Activated CD8-positive, alpha-beta memory T cell treated with anti-CD3 and anti-CD28 coated beads, Interleukin-2, amount 50 U/mL, for 48 hours (primary cell): ENCODE measurements at regions not wholly inside any gene's neighbourhood (a gene's known extent, or its start where the extent isn't known, plus 50 kb on each side); places are given as distances from the start of the nearest gene placed in this dataset.

ENCODE experiments used
- DNase-seq: peaks from one replicate; pipeline ENCODE4 v3.0.0-alpha.2; 2020

GRCh38 chr18:56066524-56067213 is 478.7 kb upstream of the TCF4 start:
- DNase-seq = no peak

GRCh38 chr18:56065086-56065485 is 477.1 kb upstream of the TCF4 start:
- DNase-seq = no peak

GRCh38 chr18:56062931-56063330 is 474.9 kb upstream of the TCF4 start:
- DNase-seq = no peak

GRCh38 chr18:56060967-56061541 is 473.1 kb upstream of the TCF4 start:
- no peak for DNase-seq

- DNase-seq = no peak
Observed at GRCh38 chr18:56052202-56052601, 464.2 kb upstream of the TCF4 start.

GRCh38 chr18:56044239-56044638 is 456.2 kb upstream of the TCF4 start:
- no peak for DNase-seq

GRCh38 chr18:56043641-56044061 is 455.7 kb upstream of the TCF4 start:
- no peak for DNase-seq

- no peak for DNase-seq
Observed at GRCh38 chr18:56042915-56043536, 455.0 kb upstream of the TCF4 start.

- DNase-seq = no peak
Observed at GRCh38 chr18:56038171-56039030, 450.4 kb upstream of the TCF4 start.

GRCh38 chr18:56036741-56037140 is 448.7 kb upstream of the TCF4 start:
- DNase-seq = no peak

GRCh38 chr18:56035546-56035945 is 447.6 kb upstream of the TCF4 start:
- DNase-seq = no peak

GRCh38 chr18:56034949-56035348 is 447.0 kb upstream of the TCF4 start:
- no peak for DNase-seq

GRCh38 chr18:56030060-56030459 is 442.1 kb upstream of the TCF4 start:
- no peak for DNase-seq

- DNase-seq = no peak
Observed at GRCh38 chr18:56028514-56028913, 440.5 kb upstream of the TCF4 start.

- no peak for DNase-seq
Observed at GRCh38 chr18:56026509-56026908, 438.5 kb upstream of the TCF4 start.

GRCh38 chr18:56021809-56022195 is 433.8 kb upstream of the TCF4 start:
- no peak for DNase-seq

GRCh38 chr18:56021136-56021808 is 433.3 kb upstream of the TCF4 start:
- DNase-seq = no peak

- no peak for DNase-seq
Observed at GRCh38 chr18:56019908-56020307, 431.9 kb upstream of the TCF4 start.

GRCh38 chr18:56019156-56019555 is 431.2 kb upstream of the TCF4 start:
- DNase-seq = no peak

GRCh38 chr18:56009411-56009810 is 421.4 kb upstream of the TCF4 start:
- no peak for DNase-seq

- no peak for DNase-seq
Observed at GRCh38 chr18:56003720-56004088, 415.7 kb upstream of the TCF4 start.

- no peak for DNase-seq
Observed at GRCh38 chr18:56003009-56003719, 415.2 kb upstream of the TCF4 start.
